Nephron progenitor cell (in vitro differentiated cells): ENCODE measurements at regions not wholly inside any gene's neighbourhood (a gene's known extent, or its start where the extent isn't known, plus 50 kb on each side); places are given as distances from the start of the nearest gene placed in this dataset.

Source experiments
- DNase-seq: peaks from one replicate; pipeline ENCODE4 v3.0.0; 2021
- H3K27ac Mint-ChIP-seq: 2 replicates; pipeline ENCODE4 v1.8.0; 2021; ENCODE audit warnings: mild to moderate bottlenecking, moderate library complexity, mixed read lengths
- H3K27me3 Mint-ChIP-seq: 2 replicates; pipeline ENCODE4 v1.8.0; 2021; ENCODE audit warnings: mild to moderate bottlenecking, low read depth, mixed read lengths; ENCODE audit not compliant: poor library complexity
- H3K36me3 Mint-ChIP-seq: 2 replicates; pipeline ENCODE4 v1.8.0; 2021; ENCODE audit warnings: low read depth, mixed read lengths
- H3K4me1 Mint-ChIP-seq: 2 replicates; pipeline ENCODE4 v1.8.0; 2021; ENCODE audit warnings: mixed read lengths
- H3K4me3 Mint-ChIP-seq: 2 replicates; pipeline ENCODE4 v1.8.0; 2021; ENCODE audit warnings: mild to moderate bottlenecking, moderate library complexity, mixed read lengths
- H3K9me3 Mint-ChIP-seq: 2 replicates; pipeline ENCODE4 v1.8.0; 2021; ENCODE audit warnings: mild to moderate bottlenecking, moderate library complexity, mixed read lengths
- TF ChIP-seq, protein P1 (sequence below): fragments of 200-600 bp; sonication (generic); IDR thresholded peaks from 2 replicates; pipeline ENCODE4 v1.5.0; 2021; ENCODE audit warnings: antibody characterized with exemption

DNA sequence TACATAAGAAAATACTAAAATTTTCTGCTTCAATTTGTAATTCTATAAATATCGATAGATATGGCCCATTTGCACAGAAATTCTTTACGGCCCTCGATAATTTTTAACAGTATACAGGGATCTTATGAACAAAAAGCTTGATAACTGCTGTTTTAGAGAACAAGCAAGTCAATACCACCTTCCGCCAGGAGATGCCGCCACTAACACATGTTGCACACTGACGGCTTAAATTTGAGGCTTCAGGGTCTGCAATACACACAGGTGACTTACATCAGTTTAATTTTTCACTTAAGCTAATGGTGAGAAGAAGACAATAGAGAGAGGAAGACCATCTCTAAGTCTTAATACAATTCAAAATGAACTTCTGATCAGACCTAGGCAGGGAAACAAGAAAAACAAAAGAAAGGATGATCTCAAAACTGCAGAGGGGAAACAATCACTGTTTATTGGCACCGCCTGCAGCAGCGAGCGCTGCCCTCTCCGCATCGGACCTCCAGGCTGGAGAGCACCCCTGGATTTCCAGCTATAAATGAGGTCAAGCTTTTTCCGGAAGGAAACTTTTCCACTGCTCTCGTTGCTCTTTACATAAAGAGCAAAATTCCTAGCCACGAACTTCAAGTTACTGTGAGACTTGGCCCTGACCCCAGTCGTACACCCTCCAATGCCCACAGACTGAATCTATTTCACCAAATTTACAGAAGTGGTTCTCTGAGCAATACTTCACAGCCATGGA is 53.9 kb downstream of the OTOR start:
- DNase-seq: peak; percentile 86
- H3K36me3 Mint-ChIP-seq: no peaks in the 10 kb centered on the region
- TF ChIP-seq, protein P1, sequence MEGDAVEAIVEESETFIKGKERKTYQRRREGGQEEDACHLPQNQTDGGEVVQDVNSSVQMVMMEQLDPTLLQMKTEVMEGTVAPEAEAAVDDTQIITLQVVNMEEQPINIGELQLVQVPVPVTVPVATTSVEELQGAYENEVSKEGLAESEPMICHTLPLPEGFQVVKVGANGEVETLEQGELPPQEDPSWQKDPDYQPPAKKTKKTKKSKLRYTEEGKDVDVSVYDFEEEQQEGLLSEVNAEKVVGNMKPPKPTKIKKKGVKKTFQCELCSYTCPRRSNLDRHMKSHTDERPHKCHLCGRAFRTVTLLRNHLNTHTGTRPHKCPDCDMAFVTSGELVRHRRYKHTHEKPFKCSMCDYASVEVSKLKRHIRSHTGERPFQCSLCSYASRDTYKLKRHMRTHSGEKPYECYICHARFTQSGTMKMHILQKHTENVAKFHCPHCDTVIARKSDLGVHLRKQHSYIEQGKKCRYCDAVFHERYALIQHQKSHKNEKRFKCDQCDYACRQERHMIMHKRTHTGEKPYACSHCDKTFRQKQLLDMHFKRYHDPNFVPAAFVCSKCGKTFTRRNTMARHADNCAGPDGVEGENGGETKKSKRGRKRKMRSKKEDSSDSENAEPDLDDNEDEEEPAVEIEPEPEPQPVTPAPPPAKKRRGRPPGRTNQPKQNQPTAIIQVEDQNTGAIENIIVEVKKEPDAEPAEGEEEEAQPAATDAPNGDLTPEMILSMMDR: peak; percentile 94
- H3K4me3 Mint-ChIP-seq: no peak overlapping the region
- no peaks in the 10 kb centered on the region for H3K4me1 Mint-ChIP-seq
- H3K9me3 Mint-ChIP-seq: no peaks in the 10 kb centered on the region
- peaks cover 4% of the 10 kb centered on the region for H3K27me3 Mint-ChIP-seq
- H3K27ac Mint-ChIP-seq: no peak overlapping the region

GRCh38 chr20:16802652-16802935 is 54.4 kb downstream of the OTOR start:
- no peaks in the 10 kb centered on the region for H3K36me3 Mint-ChIP-seq
- no peak overlapping the region for H3K27ac Mint-ChIP-seq
- no peaks in the 10 kb centered on the region for H3K9me3 Mint-ChIP-seq
- H3K4me1 Mint-ChIP-seq: no peaks in the 10 kb centered on the region
- H3K4me3 Mint-ChIP-seq: no peak overlapping the region
- peaks cover 2% of the 10 kb centered on the region for H3K27me3 Mint-ChIP-seq
- no peak for DNase-seq
- TF ChIP-seq, protein P1: no peak

DNA sequence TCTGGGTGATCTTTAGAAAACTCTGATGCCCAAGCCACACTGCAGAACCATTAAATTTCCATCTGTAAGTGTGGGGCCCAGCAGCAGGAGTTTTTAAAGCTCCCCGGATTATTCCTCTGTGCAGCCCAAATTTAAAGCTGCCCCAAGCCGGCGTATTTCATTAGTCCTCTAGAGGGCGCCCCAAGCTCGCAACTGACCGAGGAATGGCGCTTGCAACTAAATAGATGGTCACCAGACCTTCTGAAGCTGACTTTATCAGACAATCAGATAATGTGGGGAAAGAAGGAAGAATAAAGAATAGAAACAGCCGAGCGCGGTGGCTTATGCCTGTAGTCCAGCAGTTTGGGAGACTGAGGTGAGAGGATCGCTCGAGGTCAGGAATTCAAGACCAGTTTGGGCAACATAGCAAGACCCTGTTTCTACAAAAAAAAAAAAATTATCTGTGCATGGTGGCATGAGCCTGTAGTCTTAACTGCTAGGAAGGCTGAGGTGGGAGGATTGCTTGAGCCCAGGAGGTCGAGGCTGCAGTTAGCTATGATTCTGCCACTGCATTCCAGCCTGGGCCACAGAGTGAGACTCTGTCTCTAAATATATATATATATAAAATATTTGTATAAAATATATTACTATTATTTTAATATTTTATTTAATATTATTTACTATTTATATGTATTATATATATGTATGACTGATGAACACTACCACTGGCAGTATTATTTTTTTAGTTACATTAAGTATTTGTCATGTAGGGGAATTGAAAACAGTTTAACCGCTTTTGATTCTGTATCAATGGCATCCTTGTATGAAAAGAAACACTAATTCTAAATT is 56.0 kb downstream of the OTOR start:
- TF ChIP-seq, protein P1: peak; percentile 85
- Mint-ChIP-seq H3K4me1 (no peaks in the 10 kb centered on the region), H3K27me3 (peaks cover 2% of the 10 kb centered on the region), H3K9me3 (no peaks in the 10 kb centered on the region), H3K4me3 (no peak overlapping the region), H3K27ac (no peak overlapping the region), H3K36me3 (no peaks in the 10 kb centered on the region)
- peak; percentile 80 for DNase-seq

- no peaks in the 10 kb centered on the region for H3K9me3 Mint-ChIP-seq
- H3K27ac Mint-ChIP-seq: no peak overlapping the region
- no peak overlapping the region for H3K4me3 Mint-ChIP-seq
- no peaks in the 10 kb centered on the region for H3K4me1 Mint-ChIP-seq
- no peak for DNase-seq
- no peaks in the 10 kb centered on the region for H3K36me3 Mint-ChIP-seq
- TF ChIP-seq, protein P1: no peak
- peaks cover 2% of the 10 kb centered on the region for H3K27me3 Mint-ChIP-seq
Observed at GRCh38 chr20:16804793-16805187, 56.6 kb downstream of the OTOR start.

DNA sequence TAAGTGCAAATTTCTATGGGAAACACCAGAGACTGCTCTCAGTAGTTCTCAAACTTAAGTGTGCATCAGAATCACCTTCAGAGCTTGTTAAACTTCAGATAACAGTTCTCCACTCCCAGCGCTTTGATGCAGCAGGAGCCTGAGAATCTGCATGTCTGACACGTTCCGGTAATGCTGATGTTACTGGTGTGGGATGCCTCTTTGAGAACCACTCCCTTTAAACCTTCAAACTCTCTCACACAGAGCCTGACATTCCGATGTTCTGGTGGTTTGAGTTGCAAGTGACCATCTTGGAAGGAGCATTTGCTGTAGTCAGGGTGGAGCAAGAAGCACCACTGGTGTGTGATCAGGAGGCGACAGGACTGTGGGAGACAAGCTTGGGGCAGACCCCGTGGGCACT is 57.9 kb downstream of the OTOR start:
- no peak overlapping the region for H3K4me3 Mint-ChIP-seq
- no peak for DNase-seq
- no peaks in the 10 kb centered on the region for H3K4me1 Mint-ChIP-seq
- TF ChIP-seq, protein P1: no peak
- no peaks in the 10 kb centered on the region for H3K36me3 Mint-ChIP-seq
- H3K27me3 Mint-ChIP-seq: peaks cover 2% of the 10 kb centered on the region
- H3K27ac Mint-ChIP-seq: no peak overlapping the region
- no peaks in the 10 kb centered on the region for H3K9me3 Mint-ChIP-seq

GRCh38 chr20:16806886-16807285 is 58.7 kb downstream of the OTOR start:
- Mint-ChIP-seq H3K4me1 (no peaks in the 10 kb centered on the region), H3K27me3 (peaks cover 6% of the 10 kb centered on the region), H3K4me3 (no peak overlapping the region), H3K9me3 (no peaks in the 10 kb centered on the region), H3K36me3 (no peaks in the 10 kb centered on the region), H3K27ac (no peak overlapping the region)
- TF ChIP-seq, protein P1: no peak
- DNase-seq: no peak
